Heart left ventricle (tissue), 16 donors: ENCODE measurements at regions not wholly inside any gene's neighbourhood (a gene's known extent, or its start where the extent isn't known, plus 50 kb on each side); places are given as distances from the start of the nearest gene placed in this dataset.

ENCODE experiments used
- ATAC-seq, 4 donors: fragments of 200-7000 bp; cut with Tn5 transposase; one replicate each; pipeline ENCODE4 v1.9.1; 2020 to 2022; ENCODE audit warnings: moderate library complexity in 4 of 4, mild to moderate bottlenecking in 3 of 4, moderate number of reproducible peaks in 1 of 4
- DNase-seq, 5 donors: peaks; one replicate each; pipeline ENCODE4 v3.0.0-alpha.2; 2020
- H3K27ac ChIP-seq, 12 donors: fragments of 200-600 bp; sonication (generic) in 4 of 12; one replicate each; pipeline versions ENCODE4 v1.5.0 to v1.8.0; 2016 to 2022; ENCODE audit warnings: mild to moderate bottlenecking in 2 of 12
- H3K27me3 ChIP-seq, 9 donors: fragments of 200-600 bp; sonication (generic) in 2 of 9; one replicate each; pipeline versions ENCODE4 v1.5.1 to v1.8.0; 2016 to 2022; ENCODE audit warnings: mild to moderate bottlenecking in 3 of 9
- H3K36me3 ChIP-seq, 9 donors: fragments of 200-600 bp; sonication (generic) in 2 of 9; one replicate each; pipeline versions ENCODE4 v1.5.0 to v1.8.0; 2018 to 2022; ENCODE audit warnings: mild to moderate bottlenecking in 2 of 9
- H3K4me1 ChIP-seq, 12 donors: fragments of 200-600 bp; sonication (generic) in 4 of 12; one replicate each; pipeline versions ENCODE4 v1.5.0 to v1.8.0; 2016 to 2022; ENCODE audit warnings: mild to moderate bottlenecking in 3 of 12
- H3K4me3 ChIP-seq, 12 donors: fragments of 200-600 bp; sonication (generic) in 4 of 12; one replicate each; pipeline versions ENCODE4 v1.5.0 to v1.8.0; 2017 to 2022; ENCODE audit warnings: mild to moderate bottlenecking in 9 of 12, moderate library complexity in 4 of 12
- H3K9me3 ChIP-seq, 12 donors: fragments of 200-600 bp; sonication (generic) in 4 of 12; one replicate each; pipeline versions ENCODE4 v1.5.0 to v1.8.0; 2016 to 2022; ENCODE audit warnings: mild to moderate bottlenecking in 1 of 12
- POLR2A ChIP-seq, 2 donors: fragments of 450-650 bp; IDR thresholded peaks; one replicate each; pipeline ENCODE4 v1.6.1; 2017; ENCODE audit warnings: antibody characterized with exemption in 2 of 2, mild to moderate bottlenecking in 2 of 2, moderate library complexity in 2 of 2
- WGBS, 4 donors: extraction: QIAGEN DNeasy Blood & Tissue Kit in 2 of 4; methylation state at CpG; one replicate each; pipeline versions ENCODE4 v1.1.5 to v1.1.7; 2013 to 2018; 5-methylcytosine and 5-hydroxymethylcytosine counted together
- intact Hi-C, 10 donors: fragments of 100-400 bp; cut with DNase I; formaldehyde crosslinking; loops; one replicate each; pipeline versions ENCODE4 v1.11.1 to v1.14.2; 2022
- TF ChIP-seq, protein P1 (sequence below), 12 donors: fragments of 200-600 bp; sonication (generic) in 4 of 12; IDR thresholded peaks; one replicate each; pipeline versions ENCODE4 v1.5.0 to v1.8.0; 2018 to 2022; ENCODE audit warnings: antibody characterized with exemption in 12 of 12, mild to moderate bottlenecking in 5 of 12
- donor health status: ischemic (EF 13 %, LVEDD 7.1; RV severe dilation, severe dysfunction).
- donor health status: healthy with polysubstance abuse.
- donor health status: DM: no; HTN: yes; CAD: no.
- donor health status: DM: no; HTN: no; CAD: no.
- donor health status: ischemic (EF 25% LVEDD 6.9; RV normal size, moderate dysfunction).
- donor health status: ischemic (EF 25% LVEDD 5.7; RV mildly dilated, moderate dysfunction).
- donor health status: healthy.
- donor health status: DM: yes; HTN: yes; CAD: no.
- donor health status: ischemic (EF 35%, LVEDD 5.7; RV mildly dilated, moderate dysfunction).
- donor health status: nonischemic (EF 11% LVEDD 7.7; RV severe dilation, severe dysfunction).
- donor health status: DM: yes; HTN: yes; CAD: no.
- donor health status: PGD.
- donor health status: ischemic (EF 29% LVEDD 5.4; RV normal size, mild dysfunction).
- donor health status: nonischemic (EF 23%, LVEDD 6.1; RV moderate dilation, normal function).

DNA sequence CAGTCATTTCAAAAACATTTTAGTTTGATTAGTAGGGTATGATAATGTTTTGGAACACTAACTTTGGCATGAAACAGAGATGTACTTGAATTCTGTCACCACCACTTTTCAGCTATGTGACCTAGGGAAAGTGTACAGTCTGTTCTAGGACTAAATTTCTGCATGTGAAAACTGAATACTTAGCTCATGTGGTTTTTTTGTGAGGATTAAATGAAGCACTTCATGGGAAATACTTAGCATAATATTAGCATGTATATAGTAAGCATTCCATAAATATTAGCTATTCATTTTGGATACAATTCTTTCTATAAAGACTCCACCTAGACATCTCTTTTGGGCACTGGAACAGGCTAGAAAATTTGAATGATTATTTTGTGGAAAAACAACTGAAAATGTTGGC, 1379.4 kb downstream of the RPA4 start:
- peaks cover 0 to 5% (median 0%) of the 10 kb centered on the region in 9 donors for H3K27me3 ChIP-seq
- DNase-seq: no peak
- no peak overlapping the region for H3K27ac ChIP-seq
- no peaks in the 10 kb centered on the region for H3K36me3 ChIP-seq
- H3K4me1 ChIP-seq: no peaks in the 10 kb centered on the region
- H3K4me3 ChIP-seq: no peak overlapping the region
- no peaks in the 10 kb centered on the region for H3K9me3 ChIP-seq
- no peak for ATAC-seq
- TF ChIP-seq, protein P1, sequence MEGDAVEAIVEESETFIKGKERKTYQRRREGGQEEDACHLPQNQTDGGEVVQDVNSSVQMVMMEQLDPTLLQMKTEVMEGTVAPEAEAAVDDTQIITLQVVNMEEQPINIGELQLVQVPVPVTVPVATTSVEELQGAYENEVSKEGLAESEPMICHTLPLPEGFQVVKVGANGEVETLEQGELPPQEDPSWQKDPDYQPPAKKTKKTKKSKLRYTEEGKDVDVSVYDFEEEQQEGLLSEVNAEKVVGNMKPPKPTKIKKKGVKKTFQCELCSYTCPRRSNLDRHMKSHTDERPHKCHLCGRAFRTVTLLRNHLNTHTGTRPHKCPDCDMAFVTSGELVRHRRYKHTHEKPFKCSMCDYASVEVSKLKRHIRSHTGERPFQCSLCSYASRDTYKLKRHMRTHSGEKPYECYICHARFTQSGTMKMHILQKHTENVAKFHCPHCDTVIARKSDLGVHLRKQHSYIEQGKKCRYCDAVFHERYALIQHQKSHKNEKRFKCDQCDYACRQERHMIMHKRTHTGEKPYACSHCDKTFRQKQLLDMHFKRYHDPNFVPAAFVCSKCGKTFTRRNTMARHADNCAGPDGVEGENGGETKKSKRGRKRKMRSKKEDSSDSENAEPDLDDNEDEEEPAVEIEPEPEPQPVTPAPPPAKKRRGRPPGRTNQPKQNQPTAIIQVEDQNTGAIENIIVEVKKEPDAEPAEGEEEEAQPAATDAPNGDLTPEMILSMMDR (IDR thresholded peaks at IDR 0.05): no peak
- no peak for TF ChIP-seq POLR2A (IDR thresholded peaks at IDR 0.05)
- intact Hi-C loops: no loop called here

DNA sequence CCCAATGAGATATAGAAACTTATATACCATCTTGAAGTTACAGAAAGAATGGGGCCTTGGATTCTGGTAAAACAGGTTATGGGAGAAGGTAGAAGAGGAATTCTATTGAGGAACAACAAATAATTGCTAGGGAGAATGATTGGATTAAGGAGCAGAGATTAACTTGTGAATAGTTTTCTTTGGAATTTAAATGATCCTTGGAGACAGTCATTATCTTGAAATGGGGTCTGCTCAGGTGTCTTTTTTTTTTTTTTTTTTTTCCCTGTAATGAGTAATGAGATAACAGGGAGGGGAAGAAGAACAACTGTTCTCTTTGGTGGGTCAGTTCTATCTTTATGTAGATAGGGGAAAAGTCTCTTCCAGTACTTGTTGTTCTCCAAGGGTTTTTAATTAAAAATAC, 1406.0 kb downstream of the RPA4 start:
- DNase-seq: no peak
- Histone ChIP-seq H3K27ac (no peak overlapping the region), H3K4me3 (no peak overlapping the region), H3K4me1 (no peaks in the 10 kb centered on the region), H3K27me3 (no peaks in the 10 kb centered on the region), H3K36me3 (no peaks in the 10 kb centered on the region), H3K9me3 (no peaks in the 10 kb centered on the region)
- TF ChIP-seq POLR2A (IDR thresholded peaks at IDR 0.05): no peak
- TF ChIP-seq, protein P1 (IDR thresholded peaks at IDR 0.05): no peak
- intact Hi-C loops: no loop called here
- ATAC-seq: no peak

DNA sequence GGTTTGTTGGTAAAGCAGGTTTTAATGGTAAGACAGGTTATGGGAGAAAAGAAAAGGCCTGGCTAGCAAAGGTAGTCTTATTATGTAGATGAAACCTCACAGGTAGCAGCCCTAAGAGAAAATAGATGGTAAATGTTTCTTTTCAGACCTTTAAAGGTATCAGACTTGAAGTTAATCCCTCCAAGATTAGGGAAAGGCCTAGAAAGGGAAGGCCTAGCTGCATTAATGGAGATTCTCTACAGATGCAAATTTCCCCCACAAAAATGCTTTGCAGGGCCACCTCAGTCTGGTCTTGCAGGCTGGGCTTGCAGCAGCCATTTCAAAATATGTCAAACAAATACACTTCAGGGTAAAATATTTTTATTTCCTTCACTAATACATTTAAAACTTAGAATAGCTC, 1410.6 kb downstream of the RPA4 start:
- H3K9me3 ChIP-seq: no peaks in the 10 kb centered on the region
- no peaks in the 10 kb centered on the region for H3K27me3 ChIP-seq
- intact Hi-C loops: no loop called here
- H3K4me3 ChIP-seq: no peak overlapping the region
- no peak for ATAC-seq
- no peaks in the 10 kb centered on the region for H3K4me1 ChIP-seq
- TF ChIP-seq, protein P1 (IDR thresholded peaks at IDR 0.05): no peak
- TF ChIP-seq POLR2A (IDR thresholded peaks at IDR 0.05): no peak
- H3K36me3 ChIP-seq: no peaks in the 10 kb centered on the region
- no peak overlapping the region for H3K27ac ChIP-seq
- DNase-seq: no peak

DNA sequence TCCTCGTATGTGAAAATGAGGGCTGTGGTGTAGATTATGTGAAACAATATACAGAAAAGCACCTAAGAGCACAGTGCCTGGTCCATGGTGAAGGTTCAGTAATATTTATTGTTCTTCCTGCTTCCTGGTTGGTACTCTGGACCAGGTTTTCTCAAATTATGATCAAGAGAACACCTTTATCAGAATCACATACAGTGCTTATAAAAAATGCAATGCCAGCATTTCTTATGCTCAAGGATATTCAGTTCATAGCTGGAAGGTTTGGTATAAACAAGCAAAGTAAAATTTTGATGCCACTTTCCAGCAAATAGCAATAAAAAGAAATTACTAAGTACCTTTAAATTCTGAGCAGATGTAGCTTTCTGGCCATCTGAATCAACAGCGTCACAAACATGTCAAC, 1412.4 kb downstream of the RPA4 start:
- DNase-seq: no peak
- intact Hi-C loops: no loop called here
- 70 to 83% (median 79%) methylated on average over 2 of the region's 2 CpGs for WGBS, 4 donors
- Histone ChIP-seq H3K27ac (no peak overlapping the region), H3K4me3 (no peak overlapping the region), H3K36me3 (no peaks in the 10 kb centered on the region), H3K27me3 (no peaks in the 10 kb centered on the region), H3K9me3 (no peaks in the 10 kb centered on the region), H3K4me1 (no peaks in the 10 kb centered on the region)
- TF ChIP-seq POLR2A (IDR thresholded peaks at IDR 0.05): no peak
- TF ChIP-seq, protein P1 (IDR thresholded peaks at IDR 0.05): no peak
- ATAC-seq: no peak
